Activated CD8-positive, alpha-beta memory T cell treated with anti-CD3 and anti-CD28 coated beads for 36 hours (primary cell): ENCODE measurements at regions not wholly inside any gene's neighbourhood (a gene's known extent, or its start where the extent isn't known, plus 50 kb on each side); places are given as distances from the start of the nearest gene placed in this dataset.
"Not testable (repeated sequence)": the region's sequence is repeated elsewhere in the genome, so short reads cannot be mapped to it uniquely, and the experiment has no call there.

Source experiments
- CTCF ChIA-PET: fragments of 350-600 bp; sonication (Branson Sonifier 250); formaldehyde crosslinking; loops from one replicate; lab custom pipeline; 2021; ENCODE audit warnings: antibody characterized with exemption; lab: Charles Lee
- POLR2A ChIA-PET: fragments of 350-600 bp; sonication (Branson Sonifier 250); formaldehyde crosslinking; loops from one replicate; lab custom pipeline; 2021; ENCODE audit warnings: antibody characterized with exemption; lab: Charles Lee

DNA sequence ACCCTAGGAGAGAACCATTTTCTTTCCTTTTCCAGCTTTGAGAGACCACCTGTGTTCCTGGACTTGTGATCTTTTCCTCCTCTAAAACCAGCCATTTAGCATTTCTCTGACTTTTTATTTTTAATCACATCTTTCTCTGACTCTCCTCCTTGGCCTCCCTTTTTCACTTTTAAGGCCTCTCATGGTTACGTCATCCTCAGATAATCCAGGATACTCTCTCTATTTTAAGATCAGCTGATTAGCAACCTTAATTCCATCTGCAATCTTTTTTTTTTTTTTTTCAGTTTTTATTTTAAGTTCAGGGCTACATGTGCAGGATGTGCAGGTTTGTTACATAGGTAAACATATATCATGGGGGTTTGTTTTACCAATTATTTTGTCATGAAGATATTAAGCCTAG, 54.0 kb downstream of the RFPL4B start:
- POLR2A ChIA-PET: no interaction called here
- CTCF ChIA-PET: no interaction called here

- ChIA-PET CTCF (no interaction called here), POLR2A (no interaction called here)
Measured at GRCh38 chr6:112407101-112407590, 60.0 kb downstream of the RFPL4B start.

DNA sequence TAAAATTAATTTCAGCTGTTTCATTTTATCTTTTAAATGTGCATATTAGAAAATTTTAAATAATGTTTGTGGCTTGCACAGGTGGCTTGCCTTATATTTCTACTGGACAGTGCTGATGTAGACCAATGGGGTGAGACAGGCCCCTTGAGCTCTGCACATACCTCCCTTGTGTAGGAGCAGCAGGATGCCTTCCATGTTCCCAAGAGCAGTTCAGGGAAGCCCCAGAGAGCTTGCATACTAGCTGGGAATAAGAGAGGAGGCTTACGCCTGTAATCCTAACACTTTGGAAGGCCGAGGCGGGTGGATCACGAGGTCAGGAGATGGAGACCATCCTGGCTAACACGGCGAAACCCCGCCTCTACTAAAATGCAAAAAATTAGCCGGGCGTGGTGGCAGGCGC, 61.4 kb downstream of the RFPL4B start:
- POLR2A ChIA-PET: no interaction called here
- CTCF ChIA-PET: no interaction called here

DNA sequence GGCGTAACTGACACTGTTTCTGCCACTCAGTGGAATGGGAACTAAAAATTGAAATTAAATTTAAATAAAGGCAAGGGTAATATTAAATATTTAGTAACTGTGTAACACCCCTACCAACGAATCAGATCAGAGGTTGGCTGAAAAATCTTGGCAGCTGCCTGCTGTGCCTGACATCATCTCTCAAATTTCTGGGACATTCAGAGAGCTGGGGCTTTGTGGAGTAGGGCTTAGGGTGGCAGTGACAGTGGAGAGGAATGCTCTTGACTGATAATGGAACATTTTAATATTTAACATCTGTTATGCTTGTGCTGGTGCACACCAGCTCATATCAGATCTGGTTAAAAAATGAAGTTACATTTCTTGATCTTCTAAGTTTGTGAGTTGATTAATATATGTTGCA, 62.2 kb downstream of the RFPL4B start:
- POLR2A ChIA-PET: no interaction called here

DNA sequence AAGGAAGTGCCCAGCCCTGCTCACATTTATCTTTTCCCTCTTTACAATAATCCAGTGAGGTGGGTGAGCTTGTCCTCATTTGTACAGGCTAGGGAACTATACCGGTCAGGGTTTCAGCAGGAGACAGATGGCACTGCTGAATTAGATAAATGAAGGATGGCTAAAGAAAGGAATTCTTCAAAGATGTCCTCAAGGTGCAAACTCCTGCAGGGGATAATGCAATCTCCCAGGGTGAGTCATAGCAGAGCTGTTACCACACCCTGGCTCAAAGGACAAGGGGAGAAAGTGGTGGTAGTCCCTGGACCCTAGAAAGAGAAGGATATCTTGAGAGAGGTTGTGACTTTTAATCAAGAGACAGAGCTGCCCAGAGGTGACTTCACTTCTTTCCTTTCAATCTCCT, 66.7 kb downstream of the RFPL4B start:
- ChIA-PET POLR2A (no interaction called here), CTCF (no interaction called here)

More for the DNA sequence above, 62.2 kb downstream of the RFPL4B start:
- CTCF ChIA-PET: no interaction called here

- CTCF ChIA-PET: no interaction called here
Measured at GRCh38 chr6:112415366-112415765, 68.2 kb downstream of the RFPL4B start.

GRCh38 chr6:112416866-112417265, 69.7 kb downstream of the RFPL4B start:
- CTCF ChIA-PET: no interaction called here
- POLR2A ChIA-PET: no interaction called here

More at GRCh38 chr6:112415366-112415765, 68.2 kb downstream of the RFPL4B start:
- POLR2A ChIA-PET: no interaction called here

DNA sequence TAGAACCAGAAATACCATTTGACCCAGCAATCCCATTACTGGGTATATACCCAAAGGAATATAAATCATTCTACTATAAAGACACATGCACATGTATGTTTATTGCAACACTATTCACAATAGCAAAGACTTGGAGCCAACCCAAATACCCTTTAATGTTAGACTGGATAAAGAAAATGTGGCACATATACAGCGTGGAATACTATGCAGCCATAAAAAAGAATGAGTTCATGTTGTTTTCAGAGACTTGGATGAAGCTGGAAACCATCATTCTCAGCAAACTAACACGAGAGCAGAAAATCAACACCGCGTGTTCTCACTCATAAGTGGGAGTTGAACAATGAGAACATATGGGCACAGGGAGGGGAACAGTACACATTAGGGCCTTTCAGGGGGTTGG, 79.9 kb downstream of the RFPL4B start:
- POLR2A ChIA-PET, CTCF ChIA-PET: not testable (repeated sequence)

GRCh38 chr6:112427499-112427898, 80.4 kb downstream of the RFPL4B start:
- POLR2A ChIA-PET: no interaction called here
- CTCF ChIA-PET: no interaction called here

GRCh38 chr6:112428477-112428876, 81.3 kb downstream of the RFPL4B start:
- CTCF ChIA-PET: no interaction called here
- POLR2A ChIA-PET: no interaction called here

GRCh38 chr6:112429226-112429625, 82.1 kb downstream of the RFPL4B start:
- POLR2A ChIA-PET: no interaction called here
- CTCF ChIA-PET: no interaction called here

- POLR2A ChIA-PET: no interaction called here
- CTCF ChIA-PET: no interaction called here
Measured at GRCh38 chr6:112431803-112432202, 84.7 kb downstream of the RFPL4B start.

DNA sequence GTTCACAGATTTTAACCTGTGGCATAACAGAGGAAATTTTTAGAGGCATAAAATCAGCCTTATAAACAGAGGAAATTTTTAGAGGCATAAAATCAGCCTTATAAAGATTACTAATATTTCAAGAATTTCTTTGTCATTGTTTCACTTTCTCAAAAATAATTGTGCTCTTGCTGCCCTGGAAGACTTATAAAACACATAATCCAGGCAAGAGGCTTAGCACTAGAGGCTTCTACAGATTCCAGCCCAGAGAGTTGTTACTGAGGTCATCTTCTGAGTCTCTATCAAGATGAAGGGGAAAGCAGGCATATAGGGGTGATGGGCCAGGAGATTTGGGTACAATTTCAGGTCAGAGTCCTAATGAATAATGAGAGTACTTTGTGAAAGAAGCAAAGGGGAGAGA, 85.7 kb downstream of the RFPL4B start:
- ChIA-PET CTCF (no interaction called here), POLR2A (no interaction called here)

GRCh38 chr6:112433457-112433856, 86.3 kb downstream of the RFPL4B start:
- ChIA-PET CTCF (no interaction called here), POLR2A (no interaction called here)

GRCh38 chr6:112434896-112435435, 87.8 kb downstream of the RFPL4B start:
- ChIA-PET CTCF (no interaction called here), POLR2A (no interaction called here)

DNA sequence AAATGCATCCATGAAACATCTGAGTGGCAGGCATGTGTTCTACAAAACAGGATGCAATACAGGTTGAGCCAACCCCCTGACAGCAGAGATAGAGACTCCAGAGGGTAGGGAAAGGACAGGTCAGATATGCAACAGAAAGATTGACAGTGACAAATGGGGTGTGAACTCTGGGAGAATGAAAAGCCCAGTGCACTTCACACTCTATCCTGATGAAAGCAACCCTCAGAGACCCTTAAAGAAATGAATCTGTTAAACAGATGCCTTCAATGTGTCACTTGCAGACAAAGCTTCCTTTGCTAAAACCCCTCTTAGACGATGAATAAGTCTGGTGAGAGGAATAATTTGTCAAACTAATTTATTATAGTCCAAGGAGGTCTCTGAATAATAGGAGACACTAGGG, 89.9 kb downstream of the RFPL4B start:
- ChIA-PET POLR2A (no interaction called here), CTCF (no interaction called here)

- ChIA-PET CTCF (no interaction called here), POLR2A (no interaction called here)
Measured at GRCh38 chr6:112439010-112439409, 91.9 kb downstream of the RFPL4B start.

GRCh38 chr6:112439432-112439831, 92.3 kb downstream of the RFPL4B start:
- POLR2A ChIA-PET: no interaction called here
- CTCF ChIA-PET: no interaction called here

DNA sequence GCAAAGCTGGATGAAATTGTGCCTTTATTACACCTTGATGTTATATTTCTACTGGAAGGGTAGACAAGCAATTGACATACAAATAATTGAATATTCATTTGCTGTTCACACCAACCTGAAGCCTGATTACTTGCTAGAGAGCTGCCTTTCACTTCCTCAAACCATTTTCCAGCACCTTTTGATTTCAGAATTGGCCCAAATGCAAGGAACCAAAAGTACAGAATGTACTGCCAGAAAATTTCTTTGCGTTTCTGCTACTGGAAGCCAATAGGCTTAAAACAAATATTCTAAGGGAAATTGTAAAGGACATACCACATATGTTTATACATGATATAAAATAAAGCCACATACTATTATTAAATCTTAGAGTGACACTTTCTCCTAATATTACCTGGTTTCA, 94.5 kb downstream of the RFPL4B start:
- ChIA-PET POLR2A (no interaction called here), CTCF (no interaction called here)

- POLR2A ChIA-PET: no interaction called here
- CTCF ChIA-PET: no interaction called here
Measured at GRCh38 chr6:112443179-112444065, 96.3 kb downstream of the RFPL4B start.

DNA sequence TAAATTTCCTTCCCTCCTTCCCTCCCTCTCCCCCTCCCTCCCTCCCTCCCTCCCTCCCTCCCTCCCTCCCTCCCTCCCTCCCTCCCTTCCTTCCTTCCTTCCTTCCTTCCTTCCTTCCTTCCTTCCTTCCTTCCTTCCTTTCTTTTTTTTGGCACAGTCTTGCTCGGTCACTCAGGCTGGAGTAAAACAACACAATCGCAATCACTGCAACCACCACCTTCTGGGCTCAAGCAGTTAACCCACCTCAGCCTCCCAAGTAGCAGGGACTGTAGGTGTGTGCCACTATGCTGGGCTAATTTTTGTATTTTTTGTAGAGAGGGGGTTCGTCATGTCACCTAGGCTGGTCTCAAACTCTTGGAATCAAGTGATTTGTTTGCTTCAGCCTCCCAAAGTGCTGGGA, 101.7 kb downstream of the RFPL4B start:
- POLR2A ChIA-PET, CTCF ChIA-PET: not testable (repeated sequence)
